ENCODE measurements at regions not wholly inside any gene's neighbourhood (a gene's known extent, or its start where the extent isn't known, plus 50 kb on each side); places are given as distances from the start of the nearest gene placed in this dataset.

- Histone ChIP-seq H3K27me3 (ENCODE audit: control insufficient read depth in 1 of 2, insufficient read depth in 2 of 2, low read length in 2 of 2) (no peaks in the 10 kb centered on the region), H3K4me1 (ENCODE audit: control insufficient read depth in 2 of 2, insufficient read depth in 2 of 2, low read length in 1 of 2) (no peaks in the 10 kb centered on the region), H3K9me3 (ENCODE audit: control insufficient read depth in 2 of 2, insufficient read depth in 1 of 2, low read depth in 1 of 2, low read length in 1 of 2) (peaks cover 0 to 11% of the 10 kb centered on the region in 2 donors), H3K36me3 (ENCODE audit: control insufficient read depth in 2 of 2, insufficient read depth in 2 of 2, low read length in 1 of 2) (no peaks in the 10 kb centered on the region), H3K4me3 (ENCODE audit: low read depth in 1 of 2, low read length in 2 of 2) (no peak overlapping the region), H3K27ac (ENCODE audit: low read depth in 2 of 2, low read length in 1 of 2) (no peak overlapping the region)
- WGBS, 2 donors: 76 to 79% methylated on average over 2 of the region's 2 CpGs
These were observed 1061.7 kb upstream of the WWC1 start for GRCh38 chr5:167229751-167230150.

- H3K27me3 ChIP-seq (ENCODE audit: control insufficient read depth in 1 of 2, insufficient read depth in 2 of 2, low read length in 2 of 2): no peaks in the 10 kb centered on the region
- no peak overlapping the region for H3K27ac ChIP-seq (ENCODE audit: low read depth in 2 of 2, low read length in 1 of 2)
- H3K4me3 ChIP-seq (ENCODE audit: low read depth in 1 of 2, low read length in 2 of 2): no peak overlapping the region
- no peaks in the 10 kb centered on the region for H3K4me1 ChIP-seq (ENCODE audit: control insufficient read depth in 2 of 2, insufficient read depth in 2 of 2, low read length in 1 of 2)
- peaks cover 0 to 11% of the 10 kb centered on the region in 2 donors for H3K9me3 ChIP-seq (ENCODE audit: control insufficient read depth in 2 of 2, insufficient read depth in 1 of 2, low read depth in 1 of 2, low read length in 1 of 2)
- 89 to 92% methylated on average over 1 of the region's 1 CpG for WGBS, 2 donors
- no peaks in the 10 kb centered on the region for H3K36me3 ChIP-seq (ENCODE audit: control insufficient read depth in 2 of 2, insufficient read depth in 2 of 2, low read length in 1 of 2)
These were observed 1061.0 kb upstream of the WWC1 start for GRCh38 chr5:167230414-167230813.

DNA sequence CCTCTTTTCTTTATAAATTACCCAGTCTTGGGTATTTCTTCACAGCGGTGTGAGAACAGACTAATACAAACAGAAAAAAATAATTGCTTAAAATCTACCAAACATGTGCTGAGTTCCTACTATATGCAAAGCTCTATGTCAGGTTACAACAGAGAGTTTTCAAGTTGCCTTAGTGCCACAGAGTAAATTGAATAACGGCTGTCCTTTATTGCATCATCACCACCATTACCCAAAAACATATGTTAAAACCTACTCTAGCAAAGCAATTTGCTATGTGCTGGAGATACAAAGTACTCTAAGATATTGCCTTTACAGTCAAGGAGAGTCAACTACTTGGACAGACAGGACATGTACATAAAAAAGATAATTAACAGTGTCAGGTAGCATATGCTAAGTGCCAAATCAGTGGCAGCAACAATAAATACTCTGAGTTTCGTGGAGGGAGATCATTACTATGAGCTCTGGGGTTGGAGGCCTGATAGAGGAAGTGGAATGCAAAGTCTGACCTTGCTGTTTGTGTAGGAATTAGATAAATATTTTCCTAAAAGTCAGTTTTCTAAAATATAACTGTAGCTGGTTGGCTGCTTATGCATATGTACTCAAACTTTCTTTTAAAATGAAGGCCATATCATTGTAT, 1058.7 kb upstream of the WWC1 start:
- WGBS, 2 donors: 72 to 76% methylated on average over 3 of the region's 3 CpGs
- no peaks in the 10 kb centered on the region for H3K4me1 ChIP-seq (ENCODE audit: control insufficient read depth in 2 of 2, insufficient read depth in 2 of 2, low read length in 1 of 2)
- no peak overlapping the region for H3K4me3 ChIP-seq (ENCODE audit: low read depth in 1 of 2, low read length in 2 of 2)
- no peak overlapping the region for H3K27ac ChIP-seq (ENCODE audit: low read depth in 2 of 2, low read length in 1 of 2)
- no peaks in the 10 kb centered on the region for H3K27me3 ChIP-seq (ENCODE audit: control insufficient read depth in 1 of 2, insufficient read depth in 2 of 2, low read length in 2 of 2)
- H3K9me3 ChIP-seq (ENCODE audit: control insufficient read depth in 2 of 2, insufficient read depth in 1 of 2, low read depth in 1 of 2, low read length in 1 of 2): peaks cover 0 to 11% of the 10 kb centered on the region in 2 donors
- H3K36me3 ChIP-seq (ENCODE audit: control insufficient read depth in 2 of 2, insufficient read depth in 2 of 2, low read length in 1 of 2): no peaks in the 10 kb centered on the region

DNA sequence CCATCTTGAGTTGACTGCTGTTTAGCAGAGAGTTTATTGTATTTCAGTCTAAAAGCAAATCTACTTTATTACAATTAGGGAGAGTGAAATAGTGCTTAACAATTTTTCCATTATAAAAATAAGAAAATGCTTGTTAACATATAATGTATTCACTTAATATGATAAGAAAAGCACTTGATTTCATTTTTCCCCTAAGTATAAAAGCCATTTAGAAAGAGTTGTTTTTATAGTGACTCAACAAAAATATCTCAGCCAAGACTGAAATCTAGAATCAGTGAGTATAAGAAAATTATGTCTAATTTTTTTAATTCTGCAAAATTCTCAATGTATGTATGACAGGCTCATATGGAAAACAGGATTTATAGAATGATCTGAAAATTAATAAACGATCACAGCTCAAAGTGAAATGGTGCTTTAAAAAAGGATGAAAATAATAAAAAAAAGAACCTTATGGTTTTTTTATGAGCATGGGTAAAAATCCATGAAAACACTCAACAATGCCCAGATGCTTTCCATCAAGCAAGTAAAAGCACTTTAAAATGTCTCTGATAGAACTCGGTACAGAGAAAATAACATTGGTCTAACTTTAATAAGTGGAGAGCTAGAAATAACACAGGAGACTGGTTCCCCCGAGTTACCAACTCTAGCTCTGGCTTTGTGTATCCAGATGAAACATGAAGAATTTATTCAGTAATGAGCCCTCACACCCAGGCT, 1057.8 kb upstream of the WWC1 start:
- Histone ChIP-seq H3K4me1 (ENCODE audit: control insufficient read depth in 2 of 2, insufficient read depth in 2 of 2, low read length in 1 of 2) (no peaks in the 10 kb centered on the region), H3K27me3 (ENCODE audit: control insufficient read depth in 1 of 2, insufficient read depth in 2 of 2, low read length in 2 of 2) (no peaks in the 10 kb centered on the region), H3K27ac (ENCODE audit: low read depth in 2 of 2, low read length in 1 of 2) (no peak overlapping the region), H3K36me3 (ENCODE audit: control insufficient read depth in 2 of 2, insufficient read depth in 2 of 2, low read length in 1 of 2) (no peaks in the 10 kb centered on the region), H3K9me3 (ENCODE audit: control insufficient read depth in 2 of 2, insufficient read depth in 1 of 2, low read depth in 1 of 2, low read length in 1 of 2) (peaks cover 0 to 9% of the 10 kb centered on the region in 2 donors), H3K4me3 (ENCODE audit: low read depth in 1 of 2, low read length in 2 of 2) (no peak overlapping the region)
- 73 to 81% methylated on average over 3 of the region's 3 CpGs for WGBS, 2 donors

GRCh38 chr5:167241436-167242067, 1049.9 kb upstream of the WWC1 start:
- Histone ChIP-seq H3K27me3 (ENCODE audit: control insufficient read depth in 1 of 2, insufficient read depth in 2 of 2, low read length in 2 of 2) (no peaks in the 10 kb centered on the region), H3K4me1 (ENCODE audit: control insufficient read depth in 2 of 2, insufficient read depth in 2 of 2, low read length in 1 of 2) (no peaks in the 10 kb centered on the region), H3K27ac (ENCODE audit: low read depth in 2 of 2, low read length in 1 of 2) (no peak overlapping the region), H3K36me3 (ENCODE audit: control insufficient read depth in 2 of 2, insufficient read depth in 2 of 2, low read length in 1 of 2) (no peaks in the 10 kb centered on the region), H3K4me3 (ENCODE audit: low read depth in 1 of 2, low read length in 2 of 2) (no peak overlapping the region), H3K9me3 (ENCODE audit: control insufficient read depth in 2 of 2, insufficient read depth in 1 of 2, low read depth in 1 of 2, low read length in 1 of 2) (no peaks in the 10 kb centered on the region)
- 72 to 77% methylated on average over 6 of the region's 6 CpGs for WGBS, 2 donors

DNA sequence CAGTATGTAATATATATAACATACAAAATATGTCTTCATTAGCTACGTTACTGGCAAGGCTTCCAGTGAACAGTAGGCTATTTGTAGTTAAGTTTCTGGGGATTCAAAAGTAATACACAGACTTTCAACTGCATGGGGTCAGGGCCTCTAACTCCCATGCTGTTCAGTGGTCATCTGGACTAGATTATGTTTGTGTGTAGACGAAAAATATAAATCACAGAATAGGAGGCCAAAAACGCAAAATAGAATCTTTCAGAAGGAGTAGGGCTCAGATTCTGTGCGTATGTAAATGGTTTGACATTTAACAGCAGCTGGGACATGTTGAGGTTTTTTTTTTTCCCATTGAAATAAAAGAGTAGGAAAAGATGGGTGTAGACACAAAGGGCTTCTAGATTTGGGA, 1048.7 kb upstream of the WWC1 start:
- no peaks in the 10 kb centered on the region for H3K36me3 ChIP-seq (ENCODE audit: control insufficient read depth in 2 of 2, insufficient read depth in 2 of 2, low read length in 1 of 2)
- H3K27me3 ChIP-seq (ENCODE audit: control insufficient read depth in 1 of 2, insufficient read depth in 2 of 2, low read length in 2 of 2): no peaks in the 10 kb centered on the region
- H3K4me1 ChIP-seq (ENCODE audit: control insufficient read depth in 2 of 2, insufficient read depth in 2 of 2, low read length in 1 of 2): no peaks in the 10 kb centered on the region
- 74 to 80% methylated on average over 4 of the region's 4 CpGs for WGBS, 2 donors
- no peak overlapping the region for H3K27ac ChIP-seq (ENCODE audit: low read depth in 2 of 2, low read length in 1 of 2)
- H3K4me3 ChIP-seq (ENCODE audit: low read depth in 1 of 2, low read length in 2 of 2): no peak overlapping the region
- H3K9me3 ChIP-seq (ENCODE audit: control insufficient read depth in 2 of 2, insufficient read depth in 1 of 2, low read depth in 1 of 2, low read length in 1 of 2): no peaks in the 10 kb centered on the region

GRCh38 chr5:167243463-167243862, 1048.0 kb upstream of the WWC1 start:
- no peaks in the 10 kb centered on the region for H3K36me3 ChIP-seq (ENCODE audit: control insufficient read depth in 2 of 2, insufficient read depth in 2 of 2, low read length in 1 of 2)
- no peaks in the 10 kb centered on the region for H3K27me3 ChIP-seq (ENCODE audit: control insufficient read depth in 1 of 2, insufficient read depth in 2 of 2, low read length in 2 of 2)
- no peaks in the 10 kb centered on the region for H3K4me1 ChIP-seq (ENCODE audit: control insufficient read depth in 2 of 2, insufficient read depth in 2 of 2, low read length in 1 of 2)
- 75 to 82% methylated on average over 2 of the region's 2 CpGs for WGBS, 2 donors
- H3K9me3 ChIP-seq (ENCODE audit: control insufficient read depth in 2 of 2, insufficient read depth in 1 of 2, low read depth in 1 of 2, low read length in 1 of 2): no peaks in the 10 kb centered on the region
- no peak overlapping the region for H3K27ac ChIP-seq (ENCODE audit: low read depth in 2 of 2, low read length in 1 of 2)
- H3K4me3 ChIP-seq (ENCODE audit: low read depth in 1 of 2, low read length in 2 of 2): no peak overlapping the region

- Histone ChIP-seq H3K27ac (ENCODE audit: low read depth in 2 of 2, low read length in 1 of 2) (no peak overlapping the region), H3K36me3 (ENCODE audit: control insufficient read depth in 2 of 2, insufficient read depth in 2 of 2, low read length in 1 of 2) (no peaks in the 10 kb centered on the region), H3K4me3 (ENCODE audit: low read depth in 1 of 2, low read length in 2 of 2) (no peak overlapping the region), H3K4me1 (ENCODE audit: control insufficient read depth in 2 of 2, insufficient read depth in 2 of 2, low read length in 1 of 2) (no peaks in the 10 kb centered on the region), H3K9me3 (ENCODE audit: control insufficient read depth in 2 of 2, insufficient read depth in 1 of 2, low read depth in 1 of 2, low read length in 1 of 2) (no peaks in the 10 kb centered on the region), H3K27me3 (ENCODE audit: control insufficient read depth in 1 of 2, insufficient read depth in 2 of 2, low read length in 2 of 2) (no peaks in the 10 kb centered on the region)
- 51 to 59% methylated on average over 4 of the region's 4 CpGs for WGBS, 2 donors
These were observed 1046.9 kb upstream of the WWC1 start for GRCh38 chr5:167244583-167244982.

GRCh38 chr5:167245868-167246267, 1045.6 kb upstream of the WWC1 start:
- no peak overlapping the region for H3K4me3 ChIP-seq (ENCODE audit: low read depth in 1 of 2, low read length in 2 of 2)
- H3K4me1 ChIP-seq (ENCODE audit: control insufficient read depth in 2 of 2, insufficient read depth in 2 of 2, low read length in 1 of 2): no peaks in the 10 kb centered on the region
- no peaks in the 10 kb centered on the region for H3K36me3 ChIP-seq (ENCODE audit: control insufficient read depth in 2 of 2, insufficient read depth in 2 of 2, low read length in 1 of 2)
- no peaks in the 10 kb centered on the region for H3K9me3 ChIP-seq (ENCODE audit: control insufficient read depth in 2 of 2, insufficient read depth in 1 of 2, low read depth in 1 of 2, low read length in 1 of 2)
- 61 to 68% methylated on average over 1 of the region's 1 CpG for WGBS, 2 donors
- H3K27ac ChIP-seq (ENCODE audit: low read depth in 2 of 2, low read length in 1 of 2): no peak overlapping the region
- H3K27me3 ChIP-seq (ENCODE audit: control insufficient read depth in 1 of 2, insufficient read depth in 2 of 2, low read length in 2 of 2): no peaks in the 10 kb centered on the region
